GM19452 (cell line): ENCODE measurements at regions not wholly inside any gene's neighbourhood (a gene's known extent, or its start where the extent isn't known, plus 50 kb on each side); places are given as distances from the start of the nearest gene placed in this dataset.

Experiments
- ATAC-seq: cut with Tn5 transposase; IDR thresholded peaks from one replicate; pipeline ENCODE4 v1.9.1; 2021; ENCODE audit not compliant: unreplicated experiment

DNA sequence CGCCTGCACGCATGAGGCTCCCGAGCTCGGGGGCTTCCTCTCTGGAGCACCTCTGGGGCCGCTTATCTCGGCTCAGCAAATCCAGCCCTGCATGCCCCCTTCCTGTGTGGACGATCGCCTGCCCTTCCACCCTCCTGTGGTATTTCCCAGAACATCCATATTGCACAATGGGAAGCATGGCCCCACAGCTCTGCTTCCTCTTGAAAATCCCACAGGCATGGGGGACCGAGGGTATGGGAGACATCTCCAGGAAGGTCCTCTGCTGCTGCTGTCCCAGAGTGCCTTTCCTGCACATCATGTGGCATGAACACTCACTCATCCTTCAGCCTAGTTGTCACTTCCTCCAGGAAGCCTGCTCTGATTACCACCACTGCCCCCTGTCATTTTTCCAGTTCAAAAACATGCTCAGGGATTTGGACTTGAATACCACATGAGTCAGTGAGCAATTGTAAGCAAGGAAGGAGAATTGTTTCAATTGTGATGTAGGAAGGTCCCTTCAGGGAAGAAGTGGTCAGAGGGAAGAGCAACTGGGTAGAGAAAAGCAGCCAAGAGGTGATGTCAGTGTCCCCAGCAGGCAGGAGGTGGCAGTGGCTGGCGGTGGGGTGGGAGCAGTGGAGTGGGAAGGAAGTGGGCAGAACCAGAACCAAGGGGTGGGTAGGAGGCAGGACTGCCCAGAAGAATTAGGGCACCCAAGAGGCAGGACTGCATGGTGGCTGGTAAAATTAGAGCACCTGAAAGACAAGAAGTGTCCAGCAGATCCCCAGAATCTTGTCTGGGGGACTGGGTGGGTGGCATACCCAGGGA is 67.5 kb upstream of the ZMIZ1 start:
- ATAC-seq, result no peak

GRCh38 chr10:79002336-79002735 is 66.4 kb upstream of the ZMIZ1 start:
- ATAC-seq, result no peak

- ATAC-seq, result no peak
Observed at GRCh38 chr10:79003183-79004100, 65.3 kb upstream of the ZMIZ1 start.

GRCh38 chr10:79004311-79004710 is 64.5 kb upstream of the ZMIZ1 start:
- ATAC-seq, result no peak

DNA sequence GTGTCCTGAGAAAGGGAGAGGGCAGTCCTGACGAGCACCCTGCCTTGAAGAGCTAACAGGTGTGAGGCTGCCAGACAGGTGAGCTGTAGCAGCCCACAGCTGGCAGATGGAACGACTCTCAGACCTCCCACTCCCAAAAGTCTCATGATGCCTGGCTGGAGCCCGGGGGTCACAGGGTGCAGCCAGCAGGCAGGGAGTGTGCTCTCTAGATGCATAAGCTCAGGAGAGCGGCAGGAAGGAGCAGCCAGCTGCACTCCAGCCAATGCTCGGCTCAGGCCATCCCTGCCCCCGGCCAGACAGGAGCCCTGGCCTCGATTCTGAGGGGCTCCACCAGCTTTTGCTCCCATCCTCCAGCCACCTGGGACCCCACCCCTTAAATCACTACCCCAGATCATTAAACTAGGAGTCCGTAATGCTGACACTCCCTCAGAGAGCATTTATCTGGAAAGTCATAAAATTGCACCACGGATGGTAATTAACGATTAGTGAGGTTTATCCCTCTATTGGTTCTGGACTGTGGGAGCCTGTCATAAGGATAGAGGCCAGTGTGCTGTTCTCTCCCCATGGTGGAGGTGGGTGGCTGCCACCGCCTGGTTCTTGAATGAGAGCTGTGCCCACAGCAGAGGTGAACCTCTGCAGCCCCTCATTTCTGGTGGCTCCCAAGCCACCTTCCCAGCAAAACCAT is 63.5 kb upstream of the ZMIZ1 start:
- no peak for ATAC-seq

GRCh38 chr10:79007018-79007417 is 61.7 kb upstream of the ZMIZ1 start:
- ATAC-seq, result no peak

DNA sequence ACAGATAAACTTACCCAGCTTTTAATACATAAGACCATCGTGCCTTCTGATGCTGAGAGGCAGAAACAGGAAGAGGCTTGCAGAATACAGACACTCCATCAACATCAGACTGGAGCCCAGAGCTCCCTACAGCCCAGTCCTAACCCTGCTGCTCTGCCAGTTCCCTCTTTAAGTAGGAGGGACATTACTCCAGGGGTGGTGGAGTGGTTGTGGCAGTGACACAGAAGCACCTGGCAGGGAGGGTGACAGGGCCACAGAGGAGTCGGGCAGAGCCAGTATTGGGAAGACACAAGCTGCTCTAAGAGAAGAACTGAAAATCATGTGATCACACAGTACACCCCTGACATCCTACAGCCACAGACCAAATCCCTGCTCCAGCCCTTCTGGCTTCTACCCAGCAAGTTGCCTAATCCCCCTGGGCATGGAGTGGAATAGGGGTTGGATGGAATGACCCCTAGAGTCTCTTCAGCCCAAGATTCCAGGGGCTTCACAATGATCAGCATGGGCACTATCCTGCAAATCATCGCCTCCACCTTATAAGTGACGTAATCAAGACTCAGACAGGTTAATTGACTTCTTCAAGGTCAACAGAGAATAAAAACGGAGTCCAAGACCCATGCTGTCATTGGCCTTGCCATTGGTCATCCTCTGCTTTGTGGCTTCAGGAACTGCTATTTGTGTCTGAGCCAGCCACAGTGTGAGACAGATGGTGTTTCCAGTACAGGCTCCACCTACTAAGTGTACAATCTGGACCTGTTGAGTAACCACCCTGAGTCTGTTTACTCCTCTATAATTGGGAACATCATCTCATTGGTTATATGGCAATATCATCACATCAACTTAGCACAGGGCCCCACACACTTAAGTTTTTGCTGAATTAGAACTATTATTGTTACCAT is 61.1 kb upstream of the ZMIZ1 start:
- no peak for ATAC-seq

DNA sequence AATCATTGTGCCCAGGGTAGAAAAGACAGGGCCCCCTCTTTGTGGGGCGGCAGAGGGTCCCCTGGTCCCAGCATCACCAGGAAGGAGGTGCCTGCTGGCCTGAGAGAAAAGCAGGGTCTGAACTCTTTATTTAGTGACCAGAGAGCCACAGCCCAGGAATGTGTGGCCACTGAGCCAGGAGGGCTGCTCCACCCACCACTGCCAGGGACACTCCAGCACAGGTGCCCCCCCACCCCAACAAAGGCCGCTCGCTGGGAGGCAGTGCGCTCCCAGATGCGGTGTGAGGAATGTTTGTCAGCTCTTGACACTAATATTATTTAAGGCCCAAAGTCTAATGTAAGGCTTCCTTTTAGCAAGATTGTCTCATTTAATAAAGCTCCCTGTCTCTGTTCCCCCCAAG is 59.6 kb upstream of the ZMIZ1 start:
- no peak for ATAC-seq

GRCh38 chr10:79012567-79012966 is 56.2 kb upstream of the ZMIZ1 start:
- no peak for ATAC-seq

DNA sequence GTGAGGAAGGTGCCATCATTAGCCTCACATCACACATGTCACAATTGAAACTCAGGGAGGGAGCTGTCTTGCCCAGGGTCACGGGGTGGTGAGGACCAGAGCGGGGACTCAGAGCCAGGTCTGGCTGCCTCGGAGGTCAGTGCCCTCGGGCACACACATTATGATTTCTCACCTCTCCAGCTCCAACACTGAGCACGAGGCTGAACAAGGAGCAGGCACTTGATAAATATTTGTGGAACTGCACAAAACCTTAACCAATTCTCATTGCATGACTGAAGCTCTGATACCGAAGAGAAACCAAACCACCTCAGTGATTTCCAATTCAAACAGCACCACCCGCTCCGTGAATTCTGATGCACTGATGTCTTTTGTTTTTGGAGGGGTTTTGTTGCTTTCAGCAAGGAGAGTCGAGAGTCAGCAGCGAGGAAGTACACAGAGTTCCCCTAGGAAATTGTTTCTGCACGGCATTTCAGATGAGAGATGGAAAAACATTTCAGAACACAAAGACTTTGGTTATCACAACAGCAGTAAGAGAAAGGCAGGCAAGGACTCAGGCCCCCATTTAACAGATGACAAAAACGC is 55.3 kb upstream of the ZMIZ1 start:
- ATAC-seq, result no peak

- no peak for ATAC-seq
Observed at GRCh38 chr10:79014796-79015195, 54.0 kb upstream of the ZMIZ1 start.

DNA sequence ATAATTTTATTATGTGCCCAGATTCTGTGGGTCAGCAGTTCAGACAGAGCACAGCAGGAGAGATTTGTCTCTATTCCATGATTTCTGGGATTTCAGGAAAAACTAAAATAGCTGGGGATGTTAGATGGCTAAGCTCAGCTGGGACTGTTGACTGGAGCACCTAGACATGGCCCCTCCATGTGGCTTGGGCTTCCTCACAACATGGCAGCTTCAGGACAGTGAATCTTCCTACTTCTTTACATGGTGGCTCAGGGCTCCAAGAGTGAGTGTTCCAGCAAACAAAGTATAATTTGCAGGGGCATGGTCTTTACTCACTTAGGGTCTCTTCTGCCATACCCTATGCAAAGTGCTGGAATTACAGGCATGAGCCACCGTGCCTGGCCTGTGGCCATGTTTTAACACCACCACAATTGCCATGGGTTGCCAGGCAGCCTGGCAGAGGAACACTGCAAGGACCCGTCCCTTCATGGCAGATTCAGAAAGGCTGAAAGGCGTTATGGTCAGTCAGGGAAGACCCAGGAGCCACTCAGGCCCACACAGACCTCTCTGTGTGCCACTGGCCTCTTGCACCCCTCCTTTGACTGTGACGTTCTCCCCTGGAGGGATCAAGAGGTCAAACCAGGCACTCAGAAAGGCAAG is 50.8 kb upstream of the ZMIZ1 start:
- no peak for ATAC-seq

- ATAC-seq, result no peak
Observed at GRCh38 chr10:79018521-79019011, 50.2 kb upstream of the ZMIZ1 start.
